OCI-LY7 (cell line): ENCODE measurements at regions not wholly inside any gene's neighbourhood (a gene's known extent, or its start where the extent isn't known, plus 50 kb on each side); places are given as distances from the start of the nearest gene placed in this dataset.

ENCODE experiments used
- BruUV-seq: library from RNA; stranded (reverse); fragments of 400-500 nt; replicated peaks from 2 replicates; lab custom pipeline; 2021; lab: Mats Ljungman, UMichigan
- CTCF ChIA-PET: fragments of 300-600 bp; sonication (Branson Sonifier 250); formaldehyde crosslinking; loops from one replicate; lab custom pipeline; 2022; ENCODE audit warnings: antibody characterized with exemption; ENCODE audit not compliant: unreplicated experiment; lab: Charles Lee
- POLR2A ChIA-PET: fragments of 300-600 bp; sonication (Branson Sonifier 250); formaldehyde crosslinking; loops from one replicate; lab custom pipeline; 2022; ENCODE audit warnings: antibody characterized with exemption; lab: Charles Lee
- DNase-seq: peaks from one replicate; pipeline ENCODE4 v3.0.0-alpha.2; 2015; ENCODE audit warnings: low spot score
- H2AFZ ChIP-seq: fragments of 200-600 bp; sonication (generic), shearing (Covaris generic); 2 replicates; pipeline ENCODE4 v1.6.1; 2014; ENCODE audit warnings: mild to moderate bottlenecking, antibody characterized with exemption, low read length, moderate library complexity
- H3K27ac ChIP-seq: fragments of 200-600 bp; sonication (generic); 2 replicates; pipeline ENCODE4 v1.5.1; 2014; ENCODE audit warnings: mixed run types, low read depth, mild to moderate bottlenecking, moderate library complexity, low read length, inconsistent platforms; ENCODE audit not compliant: poor library complexity, severe bottlenecking
- H3K36me3 ChIP-seq: fragments of 200-600 bp; sonication (generic); 2 replicates; pipeline ENCODE4 v1.6.1; 2014; ENCODE audit warnings: mild to moderate bottlenecking, antibody characterized with exemption, low read length, moderate library complexity, mixed read lengths; ENCODE audit not compliant: insufficient read depth
- H3K4me1 ChIP-seq: fragments of 200-600 bp; sonication (generic); 2 replicates; pipeline ENCODE4 v1.5.1; 2014; ENCODE audit warnings: mild to moderate bottlenecking, low read length; ENCODE audit not compliant: insufficient read depth, poor library complexity, severe bottlenecking
- H3K4me2 ChIP-seq: fragments of 200-600 bp; sonication (generic); 2 replicates; pipeline ENCODE4 v1.6.1; 2014; ENCODE audit warnings: mild to moderate bottlenecking, low read length
- H3K4me3 ChIP-seq: fragments of 200-600 bp; sonication (generic); 2 replicates; pipeline ENCODE4 v1.5.1; 2014; ENCODE audit warnings: mild to moderate bottlenecking, low read depth, low read length; ENCODE audit not compliant: poor library complexity, severe bottlenecking
- H3K79me2 ChIP-seq: fragments of 200-600 bp; sonication (generic); 2 replicates; pipeline ENCODE4 v1.6.1; 2016; ENCODE audit warnings: low read depth, mild to moderate bottlenecking, low read length, moderate library complexity, mixed read lengths; ENCODE audit not compliant: insufficient read depth
- H3K9me2 ChIP-seq: fragments of 200-600 bp; sonication (generic); 2 replicates; pipeline ENCODE4 v1.6.1; 2016; ENCODE audit warnings: mild to moderate bottlenecking, low read length, mixed read lengths; ENCODE audit not compliant: insufficient read depth
- H3K9me3 ChIP-seq: fragments of 200-600 bp; sonication (generic); 2 replicates; pipeline ENCODE4 v1.6.1; 2014; ENCODE audit warnings: mild to moderate bottlenecking, mixed run types, low read length, mixed read lengths
- H4K20me1 ChIP-seq: fragments of 200-600 bp; sonication (generic); 2 replicates; pipeline ENCODE4 v1.6.1; 2014; ENCODE audit warnings: mild to moderate bottlenecking, antibody characterized with exemption, low read length, moderate library complexity, mixed read lengths; ENCODE audit not compliant: insufficient read depth
- CTCF ChIP-seq: fragments of 200-600 bp; sonication (generic); conservative IDR thresholded peaks from 2 replicates; pipeline ENCODE4 v1.5.1; 2014; ENCODE audit warnings: mild to moderate bottlenecking, antibody characterized with exemption, low read length, moderate library complexity, mixed read lengths
- EZH2phosphoT487 ChIP-seq: fragments of 200-600 bp; sonication (generic); IDR thresholded peaks from 2 replicates; pipeline ENCODE4 v1.6.1; 2018; ENCODE audit warnings: low read depth, borderline replicate concordance, mild to moderate bottlenecking, mixed run types, antibody characterized with exemption, low read length, moderate library complexity, mixed read lengths
- intact Hi-C: fragments of 100-400 bp; cut with micrococcal nuclease; formaldehyde crosslinking; loops from one replicate; pipeline ENCODE4 v1.10.0; 2022; ENCODE audit not compliant: unreplicated experiment

GRCh38 chr6:84504025-84504424 lies 260.4 kb downstream of the TBX18 start:
- H3K4me1 ChIP-seq = no peaks in the 10 kb centered on the region
- H3K9me3 ChIP-seq = no peaks in the 10 kb centered on the region
- ChIA-PET POLR2A (no interaction called here), CTCF (no interaction called here)
- H3K27ac ChIP-seq = no peak overlapping the region
- no TSS peak for BruUV-seq
- no peak overlapping the region for H3K4me3 ChIP-seq
- H2AFZ ChIP-seq = no peak overlapping the region
- intact Hi-C loops = no loop called here
- H3K36me3 ChIP-seq = no peaks in the 10 kb centered on the region
- H3K79me2 ChIP-seq = no peaks in the 10 kb centered on the region
- DNase-seq = no peak
- no peak overlapping the region for H3K4me2 ChIP-seq
- H4K20me1 ChIP-seq = no peaks in the 10 kb centered on the region
- H3K9me2 ChIP-seq = no peaks in the 10 kb centered on the region
- no peak for TF ChIP-seq EZH2phosphoT487
- no peak for TF ChIP-seq CTCF

- intact Hi-C loops = no loop called here
- BruUV-seq = no TSS peak
- Histone ChIP-seq H3K4me3 (no peak overlapping the region), H3K9me3 (no peaks in the 10 kb centered on the region), H3K27ac (no peak overlapping the region), H3K36me3 (no peaks in the 10 kb centered on the region), H4K20me1 (no peaks in the 10 kb centered on the region), H3K4me1 (no peaks in the 10 kb centered on the region), H3K4me2 (no peak overlapping the region), H2AFZ (no peak overlapping the region), H3K79me2 (no peaks in the 10 kb centered on the region), H3K9me2 (no peaks in the 10 kb centered on the region)
- ChIA-PET POLR2A (no interaction called here), CTCF (no interaction called here)
- no peak for TF ChIP-seq CTCF
- no peak for TF ChIP-seq EZH2phosphoT487
- DNase-seq = no peak
Measured at GRCh38 chr6:84501315-84501714, 263.1 kb downstream of the TBX18 start.

GRCh38 chr6:84500726-84501125 lies 263.7 kb downstream of the TBX18 start:
- ChIA-PET POLR2A (interaction anchor here (0.6 kb wide), 1 partner anchor 67 kb away, joined by 3 read pairs; no protein-coding TSS in a partner anchor), CTCF (no interaction called here)
- Histone ChIP-seq H4K20me1 (no peaks in the 10 kb centered on the region), H3K9me2 (no peaks in the 10 kb centered on the region), H3K36me3 (no peaks in the 10 kb centered on the region), H3K4me2 (no peak overlapping the region), H3K79me2 (no peaks in the 10 kb centered on the region), H3K4me1 (no peaks in the 10 kb centered on the region), H2AFZ (no peak overlapping the region), H3K27ac (no peak overlapping the region), H3K4me3 (no peak overlapping the region), H3K9me3 (no peaks in the 10 kb centered on the region)
- no peak for TF ChIP-seq CTCF
- TF ChIP-seq EZH2phosphoT487 = no peak
- intact Hi-C loops = no loop called here
- BruUV-seq = no TSS peak
- no peak for DNase-seq
